ENCODE measurements at regions not wholly inside any gene's neighbourhood (a gene's known extent, or its start where the extent isn't known, plus 50 kb on each side); places are given as distances from the start of the nearest gene placed in this dataset.
"Not testable (repeated sequence)": the region's sequence is repeated elsewhere in the genome, so short reads cannot be mapped to it uniquely, and the experiment has no call there.

GRCh38 chr15:69749274-69749673 lies 296.7 kb downstream of the RPLP1 start:
- DNase-seq = no peak

GRCh38 chr15:69749797-69750196 lies 297.2 kb downstream of the RPLP1 start:
- DNase-seq = no peak

GRCh38 chr15:69750253-69750652 lies 297.6 kb downstream of the RPLP1 start:
- DNase-seq = no peak

GRCh38 chr15:69751147-69751546 lies 298.5 kb downstream of the RPLP1 start:
- no peak for DNase-seq

- no peak for DNase-seq
These were observed 298.9 kb downstream of the RPLP1 start for GRCh38 chr15:69751566-69751965.

GRCh38 chr15:69753867-69754266 lies 301.2 kb downstream of the RPLP1 start:
- DNase-seq = no peak

GRCh38 chr15:69754313-69754712 lies 301.7 kb downstream of the RPLP1 start:
- no peak for DNase-seq

- no peak for DNase-seq
These were observed 303.1 kb downstream of the RPLP1 start for GRCh38 chr15:69755551-69756310.

GRCh38 chr15:69756440-69756839 lies 303.8 kb downstream of the RPLP1 start:
- DNase-seq = no peak

GRCh38 chr15:69757186-69757585 lies 304.6 kb downstream of the RPLP1 start:
- DNase-seq = no peak

- no peak for DNase-seq
These were observed 305.7 kb downstream of the RPLP1 start for GRCh38 chr15:69758291-69758771.

- no peak for DNase-seq
These were observed 306.5 kb downstream of the RPLP1 start for GRCh38 chr15:69758810-69759790.

GRCh38 chr15:69760258-69760845 lies 307.7 kb downstream of the RPLP1 start:
- DNase-seq = no peak

- no peak for DNase-seq
These were observed 308.4 kb downstream of the RPLP1 start for GRCh38 chr15:69760890-69761568.

- no peak for DNase-seq
These were observed 309.9 kb downstream of the RPLP1 start for GRCh38 chr15:69762373-69763148.

GRCh38 chr15:69763831-69764230 lies 311.2 kb downstream of the RPLP1 start:
- no peak for DNase-seq

GRCh38 chr15:69766156-69766555 lies 313.5 kb downstream of the RPLP1 start:
- DNase-seq = no peak

- DNase-seq = no peak
These were observed 314.6 kb downstream of the RPLP1 start for GRCh38 chr15:69767191-69767590.

GRCh38 chr15:69769336-69769735 lies 316.7 kb downstream of the RPLP1 start:
- DNase-seq = not testable (repeated sequence)

- not testable (repeated sequence) for DNase-seq
These were observed 321.6 kb downstream of the RPLP1 start for GRCh38 chr15:69774258-69774657.

- DNase-seq = not testable (repeated sequence)
These were observed 322.1 kb downstream of the RPLP1 start for GRCh38 chr15:69774711-69775110.

GRCh38 chr15:69777356-69777755 lies 320.4 kb downstream of the TLE3 start:
- no peak for DNase-seq

All from NCI-H1048 (cell line).